Neural cell (in vitro differentiated cells): ENCODE measurements at regions not wholly inside any gene's neighbourhood (a gene's known extent, or its start where the extent isn't known, plus 50 kb on each side); places are given as distances from the start of the nearest gene placed in this dataset.

Source experiments
- H2AFZ ChIP-seq: fragments of 200-600, 300-800 bp; sonication (generic), shearing (Covaris generic); 2 replicates; pipeline ENCODE4 v1.6.0; 2014; ENCODE audit warnings: low read depth, mild to moderate bottlenecking, antibody characterized with exemption, low read length, moderate library complexity
- H3F3A ChIP-seq: fragments of 200-600 bp; shearing (Covaris generic); 2 replicates; pipeline ENCODE4 v1.6.1; 2016; ENCODE audit warnings: mild to moderate bottlenecking, moderate library complexity, mixed read lengths, antibody characterized with exemption, low read length; ENCODE audit not compliant: insufficient read depth, poor library complexity, severe bottlenecking
- H3K27ac ChIP-seq: fragments of 200-600, 300-800 bp; sonication (generic), shearing (Covaris generic); 2 replicates; pipeline ENCODE4 v1.5.1; 2014; ENCODE audit warnings: mild to moderate bottlenecking, low read length, moderate library complexity
- H3K27me3 ChIP-seq: fragments of 300-800, 200-600 bp; sonication (generic), shearing (Covaris generic); 2 replicates; pipeline ENCODE4 v1.6.0; 2014; ENCODE audit warnings: mild to moderate bottlenecking, low read depth, low read length, moderate library complexity; ENCODE audit not compliant: insufficient read depth
- H3K36me3 ChIP-seq: fragments of 300-800, 200-600 bp; sonication (generic), shearing (Covaris generic); 2 replicates; pipeline ENCODE4 v1.5.1; 2014; ENCODE audit warnings: mild to moderate bottlenecking, antibody characterized with exemption, low read length, moderate library complexity; ENCODE audit not compliant: insufficient read depth
- H3K4me2 ChIP-seq: fragments of 300-800, 200-600 bp; sonication (generic), shearing (Covaris generic); 2 replicates; pipeline ENCODE4 v1.6.0; 2014; ENCODE audit warnings: mild to moderate bottlenecking, low read length
- H3K4me3 ChIP-seq: fragments of 300-800, 200-600 bp; sonication (generic), shearing (Covaris generic); 2 replicates; pipeline ENCODE4 v1.5.1; 2014; ENCODE audit warnings: mild to moderate bottlenecking, low read length, moderate library complexity
- H3K79me2 ChIP-seq: fragments of 200-600 bp; shearing (Covaris generic); replicated peaks from 2 replicates; pipeline ENCODE4 v1.6.0; 2014; ENCODE audit warnings: mild to moderate bottlenecking, low read length, moderate library complexity; ENCODE audit not compliant: insufficient read depth
- H3K9ac ChIP-seq: fragments of 300-800, 200-600 bp; sonication (generic), shearing (Covaris generic); 2 replicates; pipeline ENCODE4 v1.6.1; 2016; ENCODE audit warnings: mild to moderate bottlenecking, low read length, mixed read lengths
- H3K9me2 ChIP-seq: fragments of 200-600 bp; shearing (Covaris generic); 2 replicates; pipeline ENCODE4 v1.6.1; 2016; ENCODE audit warnings: mild to moderate bottlenecking, low read length, mixed read lengths; ENCODE audit not compliant: insufficient read depth
- H3K9me3 ChIP-seq: fragments of 200-600, 300-800 bp; sonication (generic), shearing (Covaris generic); 2 replicates; pipeline ENCODE4 v1.6.1; 2016; ENCODE audit warnings: mild to moderate bottlenecking, mixed run types, low read length, moderate library complexity, mixed read lengths
- H4K20me1 ChIP-seq: fragments of 200-600 bp; shearing (Covaris generic); 2 replicates; pipeline ENCODE4 v1.6.1; 2016; ENCODE audit warnings: mild to moderate bottlenecking, mixed run types; ENCODE audit not compliant: insufficient read depth
- CTCF ChIP-seq: fragments of 450-650 bp; IDR thresholded peaks from 2 replicates; pipeline ENCODE4 v1.5.1; 2014; ENCODE audit warnings: antibody characterized with exemption, mild to moderate bottlenecking, moderate library complexity; ENCODE audit not compliant: poor library complexity, severe bottlenecking
- EP300 ChIP-seq: fragments of 450-650 bp; conservative IDR thresholded peaks from 2 replicates; pipeline ENCODE4 v1.6.1; 2014; ENCODE audit warnings: antibody characterized with exemption, mild to moderate bottlenecking, moderate library complexity; ENCODE audit not compliant: poor library complexity, severe bottlenecking
- EZH2 ChIP-seq: fragments of 200-600, 300-800 bp; shearing (Covaris generic), sonication (generic); IDR thresholded peaks from 2 replicates; pipeline ENCODE4 v1.6.1; 2014; ENCODE audit warnings: antibody characterized with exemption, low read length, borderline replicate concordance, mild to moderate bottlenecking; ENCODE audit not compliant: insufficient read depth, poor library complexity, severe bottlenecking
- MXI1 ChIP-seq: fragments of 450-650 bp; conservative IDR thresholded peaks from 2 replicates; pipeline ENCODE4 v1.6.1; 2014; ENCODE audit warnings: antibody characterized with exemption, mild to moderate bottlenecking; ENCODE audit not compliant: poor library complexity, severe bottlenecking
- POLR2AphosphoS5 ChIP-seq: IDR thresholded peaks from 2 replicates; pipeline ENCODE4 v1.6.1; 2012
- RAD21 ChIP-seq: fragments of 450-650 bp; conservative IDR thresholded peaks from 2 replicates; pipeline ENCODE4 v1.6.1; 2014; ENCODE audit warnings: antibody characterized with exemption, mild to moderate bottlenecking, moderate library complexity
- REST ChIP-seq: IDR thresholded peaks from 2 replicates; pipeline ENCODE4 v1.6.1; 2012; ENCODE audit warnings: borderline replicate concordance
- SMC3 ChIP-seq: fragments of 450-650 bp; conservative IDR thresholded peaks from 2 replicates; pipeline ENCODE4 v1.6.1; 2014; ENCODE audit warnings: antibody characterized with exemption, mild to moderate bottlenecking, moderate library complexity; ENCODE audit not compliant: poor library complexity
- TAF1 ChIP-seq: IDR thresholded peaks from 2 replicates; pipeline ENCODE4 v1.6.1; 2012; ENCODE audit warnings: low read depth

GRCh38 chr6:71126506-71126905 is 162.1 kb upstream of the OGFRL1 start:
- no peaks in the 10 kb centered on the region for H4K20me1 ChIP-seq
- H2AFZ ChIP-seq: no peak overlapping the region
- no peak overlapping the region for H3K9ac ChIP-seq
- H3K4me2 ChIP-seq: no peak overlapping the region
- H3F3A ChIP-seq: no peaks in the 10 kb centered on the region
- H3K27ac ChIP-seq: no peak overlapping the region
- no peaks in the 10 kb centered on the region for H3K36me3 ChIP-seq
- TF ChIP-seq RAD21 (no peak), EZH2 (no peak), EP300 (no peak), REST (no peak), MXI1 (no peak), CTCF (no peak), SMC3 (no peak), POLR2AphosphoS5 (no peak), TAF1 (no peak)
- H3K79me2 ChIP-seq: no peaks in the 10 kb centered on the region
- no peaks in the 10 kb centered on the region for H3K9me2 ChIP-seq
- no peaks in the 10 kb centered on the region for H3K9me3 ChIP-seq
- H3K27me3 ChIP-seq: no peaks in the 10 kb centered on the region
- no peak overlapping the region for H3K4me3 ChIP-seq

- no peaks in the 10 kb centered on the region for H3K9me2 ChIP-seq
- H3K79me2 ChIP-seq: no peaks in the 10 kb centered on the region
- no peak overlapping the region for H3K4me3 ChIP-seq
- H3K9me3 ChIP-seq: no peaks in the 10 kb centered on the region
- H3K4me2 ChIP-seq: no peak overlapping the region
- no peaks in the 10 kb centered on the region for H3K27me3 ChIP-seq
- H3F3A ChIP-seq: no peaks in the 10 kb centered on the region
- no peaks in the 10 kb centered on the region for H3K36me3 ChIP-seq
- H4K20me1 ChIP-seq: no peaks in the 10 kb centered on the region
- no peak overlapping the region for H3K27ac ChIP-seq
- no peak overlapping the region for H3K9ac ChIP-seq
- TF ChIP-seq MXI1 (no peak), POLR2AphosphoS5 (no peak), REST (no peak), EZH2 (no peak), SMC3 (no peak), TAF1 (no peak), RAD21 (no peak), EP300 (no peak), CTCF (no peak)
- no peak overlapping the region for H2AFZ ChIP-seq
Observed at GRCh38 chr6:71127374-71127773, 161.2 kb upstream of the OGFRL1 start.
